ENCODE measurements at regions not wholly inside any gene's neighbourhood (a gene's known extent, or its start where the extent isn't known, plus 50 kb on each side); places are given as distances from the start of the nearest gene placed in this dataset.

- TF ChIP-seq CTCF (IDR thresholded peaks at IDR 0.05; ENCODE audit: low read depth, low read length), result no peak
- no peak for TF ChIP-seq MAX (IDR thresholded peaks at IDR 0.05; ENCODE audit: low read depth, low read length)
Observed at GRCh38 chr15:81760686-81761085, 285.1 kb downstream of the MEX3B start.

All from NB4 (cell line).